IMR-90 (cell line): ENCODE measurements at regions not wholly inside any gene's neighbourhood (a gene's known extent, or its start where the extent isn't known, plus 50 kb on each side); places are given as distances from the start of the nearest gene placed in this dataset.

Experiments
- ATAC-seq: fragments of 200-7000 bp; cut with Tn5 transposase; 2 replicates; pipeline ENCODE4 v1.9.1; 2020; ENCODE audit warnings: low read depth, mild to moderate bottlenecking, moderate library complexity
- BruUV-seq: library from RNA; stranded (reverse); fragments of 400-500 nt; replicated peaks from 2 replicates; lab custom pipeline; 2021; lab: Mats Ljungman, UMichigan
- CTCF ChIA-PET: fragments of 300-600 bp; formaldehyde crosslinking; extraction: SDS; loops from one replicate; lab custom pipeline; 2021; ENCODE audit warnings: antibody characterized with exemption; lab: Yijun Ruan, JAX
- POLR2A ChIA-PET: fragments of 300-600 bp; sonication (Branson Sonifier 250); formaldehyde crosslinking; loops from one replicate; lab custom pipeline; 2022; ENCODE audit warnings: antibody characterized with exemption; ENCODE audit not compliant: unreplicated experiment; lab: Charles Lee
- DNase-seq: peaks from one replicate; pipeline ENCODE4 v3.0.0; 2013
- H2AFZ ChIP-seq: replicated peaks from 2 replicates; pipeline ENCODE3; 2013; ENCODE audit warnings: low read length, mild to moderate bottlenecking; ENCODE audit not compliant: poor library complexity
- H2AK5ac ChIP-seq: 2 replicates; pipeline ENCODE4 v1.6.1; 2013; ENCODE audit warnings: low read depth, low read length, inconsistent platforms
- H2AK9ac ChIP-seq: replicated peaks from 2 replicates; pipeline ENCODE3; 2013; ENCODE audit warnings: mild to moderate bottlenecking, low read depth, low read length, moderate library complexity; ENCODE audit not compliant: poor library complexity
- H2BK120ac ChIP-seq: 2 replicates; pipeline ENCODE4 v1.6.1; 2013; ENCODE audit warnings: low read depth, low read length, inconsistent platforms
- H2BK15ac ChIP-seq: 3 replicates; pipeline ENCODE4 v1.6.1; 2013; ENCODE audit warnings: low read depth, low read length, inconsistent platforms
- H2BK20ac ChIP-seq: 2 replicates; pipeline ENCODE4 v1.6.1; 2013; ENCODE audit warnings: low read depth, mild to moderate bottlenecking, inconsistent platforms, low read length, moderate library complexity
- H2BK5ac ChIP-seq: 2 replicates; pipeline ENCODE4 v1.6.1; 2013; ENCODE audit warnings: mild to moderate bottlenecking, low read depth, low read length, inconsistent platforms; ENCODE audit not compliant: poor library complexity, severe bottlenecking
- H3K14ac ChIP-seq: replicated peaks from 2 replicates; pipeline ENCODE4 v1.6.1; 2013; ENCODE audit warnings: low read depth, low read length, inconsistent platforms
- H3K18ac ChIP-seq: 2 replicates; pipeline ENCODE4 v1.6.1; 2013; ENCODE audit warnings: low read depth, low read length, control low read depth
- H3K23ac ChIP-seq: 2 replicates; pipeline ENCODE4 v1.6.1; 2013; ENCODE audit warnings: low read depth, low read length, inconsistent platforms
- H3K27ac ChIP-seq: 2 replicates; pipeline ENCODE4 v1.5.1; 2013; ENCODE audit warnings: mild to moderate bottlenecking, control low read depth, low read length; ENCODE audit not compliant: insufficient read depth
- H3K27me3 ChIP-seq: 2 replicates; pipeline ENCODE4 v1.6.1; 2013; ENCODE audit warnings: low read length; ENCODE audit not compliant: control insufficient read depth, insufficient read depth
- H3K36me3 ChIP-seq: 2 replicates; pipeline ENCODE4 v1.6.1; 2013; ENCODE audit warnings: low read length, mixed read lengths; ENCODE audit not compliant: control insufficient read depth, insufficient read depth
- H3K4ac ChIP-seq: 2 replicates; pipeline ENCODE4 v1.6.1; 2013; ENCODE audit warnings: low read depth, low read length, inconsistent platforms
- H3K4me1 ChIP-seq: 2 replicates; pipeline ENCODE4 v1.6.1; 2013; ENCODE audit warnings: low read length, mixed read lengths; ENCODE audit not compliant: control insufficient read depth, insufficient read depth
- H3K4me2 ChIP-seq: 2 replicates; pipeline ENCODE4 v1.6.1; 2013; ENCODE audit warnings: low read depth, mild to moderate bottlenecking, control low read depth, low read length, moderate library complexity
- H3K4me3 ChIP-seq: 2 replicates; pipeline ENCODE4 v1.5.1; 2013; ENCODE audit warnings: low read depth, mild to moderate bottlenecking, control low read depth, low read length, moderate library complexity; ENCODE audit not compliant: insufficient read depth
- H3K56ac ChIP-seq: 2 replicates; pipeline ENCODE4 v1.6.1; 2013; ENCODE audit warnings: low read length, inconsistent platforms; ENCODE audit not compliant: insufficient read depth; ENCODE audit errors: extremely low read depth
- H3K79me1 ChIP-seq, 2 experiments: 2 replicates each; pipeline ENCODE4 v1.6.1; 2013; ENCODE audit warnings: low read length in 2 of 2, inconsistent platforms in 1 of 2, low read depth in 1 of 2
- H3K9ac ChIP-seq: 2 replicates; pipeline ENCODE4 v1.6.1; 2013; ENCODE audit warnings: low read depth, low read length, control low read depth
- H3K9me1 ChIP-seq: 2 replicates; pipeline ENCODE4 v1.6.1; 2013; ENCODE audit warnings: low read length, inconsistent platforms; ENCODE audit not compliant: insufficient read depth
- H3K9me3 ChIP-seq: 2 replicates; pipeline ENCODE4 v1.6.1; 2013; ENCODE audit warnings: low read length; ENCODE audit not compliant: control insufficient read depth, insufficient read depth
- H4K20me1 ChIP-seq: 2 replicates; pipeline ENCODE4 v1.6.1; 2013; ENCODE audit warnings: low read length, inconsistent platforms; ENCODE audit not compliant: insufficient read depth
- H4K5ac ChIP-seq: 2 replicates; pipeline ENCODE4 v1.6.1; 2013; ENCODE audit warnings: mild to moderate bottlenecking, low read depth, low read length, control low read depth
- H4K8ac ChIP-seq, 2 experiments: 2 replicates each; pipeline ENCODE4 v1.6.1; 2013; ENCODE audit warnings: low read depth in 2 of 2, low read length in 2 of 2, control low read depth in 1 of 2, inconsistent platforms in 1 of 2
- H4K91ac ChIP-seq: 2 replicates; pipeline ENCODE4 v1.6.1; 2013; ENCODE audit warnings: low read depth, low read length, inconsistent platforms; ENCODE audit not compliant: insufficient read depth
- BHLHE40 ChIP-seq: fragments of 150-350 bp; IDR thresholded peaks from 2 replicates; pipeline ENCODE4 v1.6.1; 2016; ENCODE audit warnings: mild to moderate bottlenecking, low read depth, low read length
- CEBPB ChIP-seq: IDR thresholded peaks from 2 replicates; pipeline ENCODE4 v1.6.1; 2012; ENCODE audit warnings: low read depth, low read length, improper control_type of control experiment
- FOS ChIP-seq: fragments of 150-350 bp; IDR thresholded peaks from 2 replicates; pipeline ENCODE4 v1.6.1; 2016; ENCODE audit warnings: low read depth, low read length
- MAFK ChIP-seq: IDR thresholded peaks from 2 replicates; pipeline ENCODE4 v1.6.1; 2012; ENCODE audit warnings: low read depth, low read length, improper control_type of control experiment
- MAZ ChIP-seq: IDR thresholded peaks from 2 replicates; pipeline ENCODE4 v1.6.1; 2012; ENCODE audit warnings: low read depth, mild to moderate bottlenecking, low read length, improper control_type of control experiment, moderate library complexity, borderline replicate concordance
- MXI1 ChIP-seq: IDR thresholded peaks from 2 replicates; pipeline ENCODE4 v1.6.1; 2012; ENCODE audit warnings: low read depth, mild to moderate bottlenecking, low read length, moderate library complexity, borderline replicate concordance
- NFE2L2 ChIP-seq: fragments of 150-350 bp; IDR thresholded peaks from 2 replicates; pipeline ENCODE4 v1.6.1; 2016; ENCODE audit warnings: low read depth, mild to moderate bottlenecking, low read length
- RAD21 ChIP-seq: IDR thresholded peaks from 2 replicates; pipeline ENCODE4 v1.6.1; 2012; ENCODE audit warnings: low read length, improper control_type of control experiment
- RFX5 ChIP-seq: IDR thresholded peaks from 2 replicates; pipeline ENCODE4 v1.8.0; 2012; ENCODE audit warnings: low read depth, mild to moderate bottlenecking, low read length, moderate library complexity
- SMC3 ChIP-seq: fragments of 150-350 bp; IDR thresholded peaks from 2 replicates; pipeline ENCODE4 v1.6.1; 2016; ENCODE audit warnings: low read depth, mild to moderate bottlenecking, antibody characterized with exemption, low read length, moderate library complexity
- WGBS, 2 experiments: methylation state at CpG; one replicate each; pipeline versions ENCODE4 v1.1.5 to v1.1.7; 2013; ENCODE audit warnings: missing lambda C conversion rate in 2 of 2; ENCODE audit not compliant: insufficient read length in 1 of 2; ENCODE audit errors: extremely low coverage in 2 of 2; 5-methylcytosine and 5-hydroxymethylcytosine counted together
- dilution Hi-C: fragments of 300-500 bp; cut with HindIII; formaldehyde crosslinking; loops from one replicate; pipeline ENCODE4 v1.14.3; 2018; ENCODE audit warnings: low sequenced_read_pairs; ENCODE audit not compliant: unreplicated experiment
- in situ Hi-C: fragments of 300-500 bp; cut with MboI; formaldehyde crosslinking; loops from 3 replicates; pipeline ENCODE4 v1.14.3; 2019; ENCODE audit warnings: low sequenced_read_pairs, inconsistent platforms, mixed read lengths
- intact Hi-C: fragments of 100-400 bp; cut with micrococcal nuclease; formaldehyde crosslinking; loops from 2 replicates; pipeline ENCODE4 v1.10.0; 2022
- TF ChIP-seq, protein P1 (sequence below): conservative IDR thresholded peaks from 2 replicates; pipeline ENCODE4 v1.5.1; 2012; ENCODE audit warnings: mild to moderate bottlenecking, low read depth, low read length, improper control_type of control experiment
- TF ChIP-seq, protein P2 (sequence below): fragments of 150-350 bp; IDR thresholded peaks from 2 replicates; pipeline ENCODE4 v1.6.1; 2016; ENCODE audit warnings: low read depth, mild to moderate bottlenecking, low read length, moderate library complexity, borderline replicate concordance

DNA sequence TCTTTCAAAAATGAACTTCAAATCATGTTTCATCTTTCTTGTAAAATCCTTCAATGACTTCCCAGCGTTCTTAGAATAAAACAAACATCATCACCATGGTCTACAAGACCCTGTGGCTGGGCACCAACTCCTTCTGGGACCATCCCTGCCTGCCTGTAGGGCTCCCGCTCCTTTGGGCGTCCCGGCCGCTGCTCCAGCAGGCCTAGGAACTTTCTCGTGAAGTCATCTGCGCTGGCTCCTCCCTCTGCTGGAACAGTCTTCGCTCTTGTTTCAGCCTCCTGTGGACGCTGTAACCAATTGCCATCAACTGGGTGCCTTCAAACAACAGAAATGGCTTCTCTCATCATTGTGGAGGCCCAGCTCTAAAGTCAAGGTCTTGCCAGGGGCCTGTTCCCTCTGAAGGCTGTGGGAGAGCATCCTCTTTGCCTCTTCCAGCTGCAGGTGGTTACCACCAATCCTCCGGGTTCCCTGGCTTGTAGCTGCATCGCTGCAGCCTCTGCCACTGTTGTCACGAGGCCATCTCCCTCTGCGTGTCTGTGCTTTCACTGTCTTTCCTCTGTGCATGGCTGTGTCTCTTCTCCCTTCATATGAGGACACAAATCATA lies 185.5 kb upstream of the SDK2 start:
- POLR2A ChIA-PET: no interaction called here
- no peak for TF ChIP-seq MAFK
- no peak for TF ChIP-seq RFX5
- TF ChIP-seq, protein P1, sequence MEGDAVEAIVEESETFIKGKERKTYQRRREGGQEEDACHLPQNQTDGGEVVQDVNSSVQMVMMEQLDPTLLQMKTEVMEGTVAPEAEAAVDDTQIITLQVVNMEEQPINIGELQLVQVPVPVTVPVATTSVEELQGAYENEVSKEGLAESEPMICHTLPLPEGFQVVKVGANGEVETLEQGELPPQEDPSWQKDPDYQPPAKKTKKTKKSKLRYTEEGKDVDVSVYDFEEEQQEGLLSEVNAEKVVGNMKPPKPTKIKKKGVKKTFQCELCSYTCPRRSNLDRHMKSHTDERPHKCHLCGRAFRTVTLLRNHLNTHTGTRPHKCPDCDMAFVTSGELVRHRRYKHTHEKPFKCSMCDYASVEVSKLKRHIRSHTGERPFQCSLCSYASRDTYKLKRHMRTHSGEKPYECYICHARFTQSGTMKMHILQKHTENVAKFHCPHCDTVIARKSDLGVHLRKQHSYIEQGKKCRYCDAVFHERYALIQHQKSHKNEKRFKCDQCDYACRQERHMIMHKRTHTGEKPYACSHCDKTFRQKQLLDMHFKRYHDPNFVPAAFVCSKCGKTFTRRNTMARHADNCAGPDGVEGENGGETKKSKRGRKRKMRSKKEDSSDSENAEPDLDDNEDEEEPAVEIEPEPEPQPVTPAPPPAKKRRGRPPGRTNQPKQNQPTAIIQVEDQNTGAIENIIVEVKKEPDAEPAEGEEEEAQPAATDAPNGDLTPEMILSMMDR: no peak
- TF ChIP-seq MAZ: no peak
- no peak for TF ChIP-seq NFE2L2
- TF ChIP-seq RAD21: no peak
- TF ChIP-seq SMC3: no peak
- no peak for TF ChIP-seq MXI1
- no peak for TF ChIP-seq BHLHE40
- TF ChIP-seq CEBPB: no peak
- TF ChIP-seq FOS: no peak
- TF ChIP-seq, protein P2, sequence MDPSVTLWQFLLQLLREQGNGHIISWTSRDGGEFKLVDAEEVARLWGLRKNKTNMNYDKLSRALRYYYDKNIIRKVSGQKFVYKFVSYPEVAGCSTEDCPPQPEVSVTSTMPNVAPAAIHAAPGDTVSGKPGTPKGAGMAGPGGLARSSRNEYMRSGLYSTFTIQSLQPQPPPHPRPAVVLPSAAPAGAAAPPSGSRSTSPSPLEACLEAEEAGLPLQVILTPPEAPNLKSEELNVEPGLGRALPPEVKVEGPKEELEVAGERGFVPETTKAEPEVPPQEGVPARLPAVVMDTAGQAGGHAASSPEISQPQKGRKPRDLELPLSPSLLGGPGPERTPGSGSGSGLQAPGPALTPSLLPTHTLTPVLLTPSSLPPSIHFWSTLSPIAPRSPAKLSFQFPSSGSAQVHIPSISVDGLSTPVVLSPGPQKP: no peak
- ATAC-seq: no peak
- H3K4ac ChIP-seq: no peak overlapping the region
- no peak overlapping the region for H2BK15ac ChIP-seq
- H3K14ac ChIP-seq: no peak overlapping the region
- H3K9me3 ChIP-seq: peaks cover 48% of the 10 kb centered on the region
- H2BK5ac ChIP-seq: no peak overlapping the region
- H4K20me1 ChIP-seq: no peaks in the 10 kb centered on the region
- no peak overlapping the region for H4K8ac ChIP-seq
- H4K5ac ChIP-seq: no peak overlapping the region
- H3K4me1 ChIP-seq: no peaks in the 10 kb centered on the region
- CTCF ChIA-PET: no interaction called here
- intact Hi-C loops: no loop called here
- BruUV-seq: no TSS peak
- dilution Hi-C loops: no loop called here
- H2AK5ac ChIP-seq: no peak overlapping the region
- no peak overlapping the region for H3K27ac ChIP-seq
- DNase-seq: no peak
- H3K9me1 ChIP-seq: no peaks in the 10 kb centered on the region
- 56% methylated on average over 10 of the region's 13 CpGs; no CpG with 5 or more reads in 1 of the 2 experiments for WGBS, 2 experiments
- no peak overlapping the region for H3K9ac ChIP-seq
- no peak overlapping the region for H2AFZ ChIP-seq
- H3K4me2 ChIP-seq: no peak overlapping the region
- H3K23ac ChIP-seq: no peak overlapping the region
- H2AK9ac ChIP-seq: no peak overlapping the region
- H3K79me1 ChIP-seq: no peaks in the 10 kb centered on the region
- H3K18ac ChIP-seq: no peak overlapping the region
- no peak overlapping the region for H2BK120ac ChIP-seq
- in situ Hi-C loops: no loop called here
- no peaks in the 10 kb centered on the region for H3K27me3 ChIP-seq
- no peaks in the 10 kb centered on the region for H3K36me3 ChIP-seq
- no peak overlapping the region for H3K4me3 ChIP-seq
- H3K56ac ChIP-seq: no peak overlapping the region
- H4K91ac ChIP-seq: no peak overlapping the region
- H2BK20ac ChIP-seq: no peak overlapping the region
